OCI-LY3 (cell line): ENCODE measurements at regions not wholly inside any gene's neighbourhood (a gene's known extent, or its start where the extent isn't known, plus 50 kb on each side); places are given as distances from the start of the nearest gene placed in this dataset.

Experiments used
- CTCF ChIP-seq: fragments of 200-600, 300-600 bp; sonication (generic); IDR thresholded peaks from 2 replicates; pipeline ENCODE4 v1.5.1; 2014; ENCODE audit warnings: antibody characterized with exemption, low read length, low read depth
- EZH2phosphoT487 ChIP-seq: fragments of 200-600 bp; shearing (Covaris generic); IDR thresholded peaks from 2 replicates; pipeline ENCODE4 v1.6.1; 2018; ENCODE audit warnings: antibody characterized with exemption, mixed run types, low read depth

- no peak for TF ChIP-seq CTCF
- no peak for TF ChIP-seq EZH2phosphoT487
Observed at GRCh38 chr10:118213436-118213835, 128.7 kb downstream of the FAM204A start.
